VCaP (cell line): ENCODE measurements at regions not wholly inside any gene's neighbourhood (a gene's known extent, or its start where the extent isn't known, plus 50 kb on each side); places are given as distances from the start of the nearest gene placed in this dataset.

Source experiments
- H3K27ac ChIP-seq: fragments of 450-650 bp; 2 replicates; pipeline ENCODE4 v1.5.1; 2017
- CTCF ChIP-seq: fragments of 450-650 bp; conservative IDR thresholded peaks from 2 replicates; pipeline ENCODE4 v1.5.1; 2017; ENCODE audit warnings: mild to moderate bottlenecking, moderate library complexity

DNA sequence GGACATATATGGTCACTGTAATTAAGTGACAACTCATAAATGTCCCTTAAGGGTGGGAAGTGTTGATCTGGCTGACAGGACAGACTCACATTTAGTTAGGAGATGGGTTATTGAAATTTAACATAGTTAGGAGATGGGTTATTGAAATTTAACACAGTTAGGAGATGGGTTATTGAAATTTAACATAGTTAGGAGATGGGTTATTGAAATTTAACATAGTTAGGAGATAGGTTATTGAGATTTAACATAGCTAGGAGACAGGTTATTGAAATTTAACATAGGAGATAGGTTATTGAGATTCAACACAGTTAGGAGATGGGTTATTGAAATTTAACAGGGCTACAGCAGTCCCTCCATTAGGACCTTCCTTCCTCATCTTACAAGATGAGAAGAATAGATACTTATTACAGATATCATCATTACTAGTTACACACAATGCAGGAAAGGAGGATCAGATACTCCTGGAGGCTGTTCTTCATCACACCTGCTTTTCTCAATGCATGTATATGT lies 98.5 kb downstream of the MTNR1B start:
- H3K27ac ChIP-seq: no peak overlapping the region
- TF ChIP-seq CTCF: no peak

DNA sequence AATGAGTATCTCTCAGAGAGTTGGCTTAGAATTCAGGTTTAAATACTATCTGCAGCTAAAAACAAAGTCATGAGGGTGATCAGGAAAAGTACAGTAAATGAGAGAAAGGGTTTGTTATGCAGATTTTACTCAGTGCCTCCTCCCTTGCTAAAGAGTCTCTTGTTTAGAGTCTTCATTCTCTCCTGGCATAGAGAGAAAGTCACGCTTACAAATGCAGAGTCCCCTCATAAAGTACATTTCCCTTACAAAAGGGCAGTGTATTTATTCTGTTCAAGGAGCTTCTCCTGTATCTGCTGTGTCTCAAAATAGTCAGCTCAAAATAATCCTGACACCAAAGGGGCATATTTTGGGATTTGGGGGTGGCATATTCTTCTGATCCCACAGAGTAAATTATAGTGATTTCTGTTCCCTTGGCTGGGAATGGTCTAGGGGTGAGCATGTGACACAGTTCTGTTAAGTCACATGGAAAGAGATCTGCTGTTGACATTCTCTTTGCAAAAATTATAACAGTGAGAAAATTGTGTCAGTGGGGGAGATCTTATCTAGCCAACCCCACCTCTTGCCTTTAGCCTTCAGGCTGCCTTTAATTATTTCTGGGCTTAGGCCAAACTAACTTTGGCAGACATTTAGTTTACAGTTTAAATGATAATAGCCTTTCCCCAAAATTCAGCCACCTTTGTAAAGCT lies 102.9 kb downstream of the MTNR1B start:
- no peak for TF ChIP-seq CTCF
- H3K27ac ChIP-seq: no peak overlapping the region

- no peak overlapping the region for H3K27ac ChIP-seq
- TF ChIP-seq CTCF: no peak
Observed at GRCh38 chr11:93073026-93073425, 103.6 kb downstream of the MTNR1B start.

DNA sequence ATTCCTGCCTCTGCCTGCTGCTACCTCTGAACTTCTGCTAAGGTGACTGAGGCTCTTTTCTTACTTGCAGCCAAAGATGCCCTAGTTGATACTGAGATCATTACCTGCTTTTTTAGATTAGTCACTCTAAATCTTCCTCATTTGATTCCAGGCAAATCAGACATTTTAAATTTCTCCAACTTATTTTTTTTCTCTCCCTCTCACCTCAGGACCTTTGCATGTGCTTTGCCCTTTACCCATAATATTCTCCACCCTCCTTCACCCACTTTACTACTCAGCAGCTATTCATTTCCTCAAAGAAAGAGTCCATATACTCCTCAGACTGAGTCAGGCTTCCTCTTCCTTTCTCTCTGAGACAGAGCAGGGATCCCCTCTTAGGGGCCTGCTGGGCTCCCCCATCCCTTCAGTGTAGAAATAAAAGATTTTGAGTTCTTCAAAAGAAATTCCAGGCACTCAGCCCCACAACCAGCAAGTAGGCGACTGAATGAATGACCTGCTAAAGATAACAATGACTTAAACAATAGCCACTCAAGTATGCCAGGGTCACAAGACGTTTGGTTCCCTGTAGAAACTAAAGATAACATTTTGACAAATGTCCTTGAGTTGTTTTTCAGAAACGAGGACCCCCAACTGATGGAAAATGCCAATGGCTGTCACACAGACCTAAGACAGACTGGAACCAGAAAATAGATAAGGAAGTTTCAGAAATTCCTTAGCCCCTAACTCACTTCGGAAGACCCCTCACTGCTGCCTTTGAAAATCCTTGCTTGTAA lies 104.2 kb downstream of the MTNR1B start:
- no peak for TF ChIP-seq CTCF
- H3K27ac ChIP-seq: no peak overlapping the region

- TF ChIP-seq CTCF: no peak
- H3K27ac ChIP-seq: no peak overlapping the region
Observed at GRCh38 chr11:93074352-93074751, 104.9 kb downstream of the MTNR1B start.

DNA sequence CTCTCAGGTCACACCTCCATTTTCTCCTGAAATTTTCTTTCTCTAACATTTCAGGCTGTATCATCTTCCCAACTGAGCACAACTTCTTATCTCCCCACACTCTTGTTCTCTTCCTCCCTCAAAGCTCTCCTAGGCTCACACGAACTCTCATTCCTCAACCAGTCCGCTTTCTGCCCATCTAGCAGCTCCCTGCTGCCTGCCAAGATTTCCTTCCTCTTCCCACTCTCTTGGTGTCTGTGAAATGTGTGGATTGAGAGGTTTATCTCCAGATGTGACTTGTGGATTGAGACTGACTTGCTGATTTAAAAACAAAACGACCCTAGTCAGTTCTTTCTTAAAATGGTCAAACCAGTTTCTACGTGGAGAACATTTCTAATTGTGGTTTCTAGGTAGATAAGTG lies 106.3 kb downstream of the MTNR1B start:
- no peak for TF ChIP-seq CTCF
- no peak overlapping the region for H3K27ac ChIP-seq

GRCh38 chr11:93080146-93080759 lies 110.8 kb downstream of the MTNR1B start:
- no peak for TF ChIP-seq CTCF
- H3K27ac ChIP-seq: no peak overlapping the region
